GM12878 (cell line): ENCODE measurements at regions not wholly inside any gene's neighbourhood (a gene's known extent, or its start where the extent isn't known, plus 50 kb on each side); places are given as distances from the start of the nearest gene placed in this dataset.

Source experiments
- ATAC-seq: fragments of 200-7000 bp; cut with Tn5 transposase; 3 replicates; pipeline ENCODE4 v1.9.1; 2020; ENCODE audit warnings: mild to moderate bottlenecking, moderate library complexity
- BruUV-seq: library from RNA; stranded (reverse); fragments of 400-500 nt; replicated peaks from 2 replicates; lab custom pipeline; 2021; lab: Mats Ljungman, UMichigan
- CTCF ChIA-PET: fragments of 300-600 bp; sonication (Branson Sonifier 250); formaldehyde crosslinking; extraction: SDS; loops from one replicate; lab custom pipeline; 2021; ENCODE audit warnings: inconsistent platforms; lab: Yijun Ruan, JAX
- POLR2A ChIA-PET: fragments of 350-600 bp; formaldehyde crosslinking; extraction: SDS; loops from one replicate; lab custom pipeline; 2021; ENCODE audit warnings: inconsistent platforms; lab: Charles Lee
- RAD21 ChIA-PET: fragments of 300-600 bp; sonication (Branson Sonifier 250); formaldehyde crosslinking; loops from one replicate; lab custom pipeline; 2023; ENCODE audit warnings: antibody characterized with exemption; ENCODE audit not compliant: unreplicated experiment; lab: Charles Lee
- SMC1A ChIA-PET: fragments of 300-600 bp; sonication (Branson Sonifier 250); formaldehyde crosslinking; loops from one replicate; lab custom pipeline; 2023; ENCODE audit not compliant: unreplicated experiment, uncharacterized antibody; lab: Charles Lee
- DNase-seq: peaks from one replicate; pipeline ENCODE4 v3.0.0-alpha.2; 2011; ENCODE audit warnings: low read depth, low spot score
- FAIRE-seq: peaks from 3 replicates; lab custom pipeline; 2011; peaks lifted over from hg19 to GRCh38; lab: Jason Lieb, UNC
- H2AFZ ChIP-seq: 2 replicates; pipeline ENCODE4 v1.6.0; 2011; ENCODE audit warnings: low read depth, low read length, control low read depth; ENCODE audit not compliant: control insufficient read depth
- H3K27ac ChIP-seq: 2 replicates; pipeline ENCODE4 v1.5.1; 2011; ENCODE audit warnings: control low read depth; ENCODE audit not compliant: control insufficient read depth, insufficient read depth
- H3K27me3 ChIP-seq, 2 experiments: replicated peaks in 1 of 2; 2 replicates each; pipeline versions ENCODE4 v1.6.0 to v1.6.1; 2011; ENCODE audit warnings: low read length in 1 of 2; ENCODE audit not compliant: control insufficient read depth in 2 of 2, insufficient read depth in 2 of 2
- H3K36me3 ChIP-seq, 2 experiments: 2 replicates each; pipeline ENCODE4 v1.5.1; 2011; ENCODE audit warnings: low read length in 1 of 2; ENCODE audit not compliant: control insufficient read depth in 2 of 2, insufficient read depth in 2 of 2
- H3K4me1 ChIP-seq: 2 replicates; pipeline ENCODE4 v1.6.1; 2011; ENCODE audit warnings: mild to moderate bottlenecking, low read length, moderate library complexity, mixed read lengths; ENCODE audit not compliant: control insufficient read depth, insufficient read depth
- H3K4me2 ChIP-seq: 2 replicates; pipeline ENCODE4 v1.6.0; 2011; ENCODE audit warnings: control low read depth; ENCODE audit not compliant: control insufficient read depth, insufficient read depth
- H3K4me3 ChIP-seq: fragments of 200-600 bp; sonication (generic); 2 replicates; pipeline ENCODE4 v1.5.1; 2016
- H3K79me2 ChIP-seq: 2 replicates; pipeline ENCODE4 v1.6.0; 2011; ENCODE audit warnings: low read length; ENCODE audit not compliant: control insufficient read depth, insufficient read depth
- H3K9ac ChIP-seq: 2 replicates; pipeline ENCODE4 v1.8.0; 2011; ENCODE audit warnings: low read length, control low read depth, mixed read lengths; ENCODE audit not compliant: control insufficient read depth, insufficient read depth
- H3K9me3 ChIP-seq: replicated peaks from 3 replicates; pipeline ENCODE4 v1.5.1; 2011; ENCODE audit warnings: mild to moderate bottlenecking, low read length; ENCODE audit not compliant: control insufficient read depth, insufficient read depth
- H4K20me1 ChIP-seq: 2 replicates; pipeline ENCODE4 v1.6.0; 2011; ENCODE audit not compliant: control insufficient read depth, insufficient read depth
- ATF7 ChIP-seq: fragments of 450-650 bp; IDR thresholded peaks from 2 replicates; pipeline ENCODE4 v1.6.1; 2016; ENCODE audit warnings: low read depth, mild to moderate bottlenecking
- BCL11A ChIP-seq: IDR thresholded peaks from 2 replicates; pipeline ENCODE4 v1.6.1; 2011; ENCODE audit warnings: low read depth, low read length
- BMI1 ChIP-seq: fragments of 450-650 bp; IDR thresholded peaks from 2 replicates; pipeline ENCODE4 v1.6.1; 2016; ENCODE audit warnings: mild to moderate bottlenecking, moderate library complexity, borderline replicate concordance
- CTCF ChIP-seq, 3 experiments: IDR thresholded peaks in 2 of 3; conservative IDR thresholded peaks in 1 of 3; 2 replicates each; pipeline ENCODE4 v1.5.1; 2011; ENCODE audit warnings: low read depth in 3 of 3, low read length in 3 of 3, mild to moderate bottlenecking in 3 of 3, control low read depth in 2 of 3, moderate library complexity in 2 of 3, inconsistent platforms in 1 of 3, mixed read lengths in 1 of 3; ENCODE audit not compliant: control insufficient read depth in 2 of 3, insufficient read depth in 1 of 3; ENCODE audit errors: extremely low read depth in 1 of 3
- ELK1 ChIP-seq: IDR thresholded peaks from 2 replicates; pipeline ENCODE4 v1.6.1; 2012; ENCODE audit warnings: low read depth, low read length, improper control_type of control experiment
- EP300 ChIP-seq, 2 experiments: fragments of 150-350 bp in 1 of 2; IDR thresholded peaks; 2 replicates each; pipeline ENCODE4 v1.6.1; 2011 to 2012; ENCODE audit warnings: low read depth in 2 of 2, low read length in 2 of 2, borderline replicate concordance in 1 of 2, improper control_type of control experiment in 1 of 2, inconsistent platforms in 1 of 2; ENCODE audit not compliant: control insufficient read depth in 1 of 2
- ETV6 ChIP-seq, 2 experiments: fragments of 450-650 bp in 1 of 2; IDR thresholded peaks in 1 of 2; conservative IDR thresholded peaks in 1 of 2; 2 replicates each; pipeline ENCODE4 v1.6.1; 2014; ENCODE audit warnings: antibody characterized with exemption in 1 of 2, borderline replicate concordance in 1 of 2, low read depth in 1 of 2, mild to moderate bottlenecking in 1 of 2, moderate library complexity in 1 of 2
- NR2C1 ChIP-seq: fragments of 450-650 bp; IDR thresholded peaks from 2 replicates; pipeline ENCODE4 v1.6.1; 2017; ENCODE audit warnings: antibody characterized with exemption, mild to moderate bottlenecking, moderate library complexity
- SKIL ChIP-seq: fragments of 450-650 bp; IDR thresholded peaks from 2 replicates; pipeline ENCODE4 v1.6.1; 2017; ENCODE audit warnings: mild to moderate bottlenecking, low read depth, inconsistent platforms; ENCODE audit not compliant: poor library complexity, severe bottlenecking
- STAT1 ChIP-seq: fragments of 450-650 bp; conservative IDR thresholded peaks from 2 replicates; pipeline ENCODE4 v1.6.1; 2014; ENCODE audit warnings: antibody characterized with exemption, mild to moderate bottlenecking
- TCF3 ChIP-seq: IDR thresholded peaks from 2 replicates; pipeline ENCODE4 v1.6.1; 2012; ENCODE audit warnings: low read depth, mild to moderate bottlenecking, low read length, borderline replicate concordance; ENCODE audit not compliant: insufficient read depth
- USF1 ChIP-seq: IDR thresholded peaks from 2 replicates; pipeline ENCODE4 v1.6.1; 2011; ENCODE audit warnings: borderline replicate concordance, low read depth, mild to moderate bottlenecking, moderate library complexity, mixed read lengths, low read length; ENCODE audit not compliant: insufficient read depth; ENCODE audit errors: extremely low read length
- ZNF24 ChIP-seq: fragments of 450-650 bp; IDR thresholded peaks from 2 replicates; pipeline ENCODE4 v1.6.1; 2017; ENCODE audit warnings: antibody characterized with exemption, mild to moderate bottlenecking
- ZNF274 ChIP-seq: IDR thresholded peaks from one replicate; pipeline ENCODE4 v1.8.0; 2011; ENCODE audit not compliant: insufficient read length, insufficient read depth
- ZNF384 ChIP-seq: IDR thresholded peaks from 2 replicates; pipeline ENCODE4 v1.6.1; 2012; ENCODE audit warnings: low read depth, mild to moderate bottlenecking, low read length, improper control_type of control experiment, borderline replicate concordance
- ZSCAN29 ChIP-seq: fragments of 450-650 bp; IDR thresholded peaks from 2 replicates; pipeline ENCODE4 v1.6.1; 2017; ENCODE audit warnings: mild to moderate bottlenecking, moderate library complexity
- WGBS: methylation state at CpG from one replicate; pipeline ENCODE4 v1.1.6; 2016; ENCODE audit warnings: low lambda C conversion rate; ENCODE audit not compliant: insufficient replicate concordance, insufficient coverage; ENCODE audit errors: missing lambda C conversion rate; 5-methylcytosine and 5-hydroxymethylcytosine counted together
- in situ Hi-C: fragments of 300-500 bp; cut with MboI; formaldehyde crosslinking; loops from 9 replicates; pipeline ENCODE4 v1.14.3; 2018; ENCODE audit warnings: mixed read lengths
- intact Hi-C: fragments of 100-400 bp; cut with micrococcal nuclease; formaldehyde crosslinking; loops from one replicate; pipeline ENCODE4 v1.14.2; 2022; ENCODE audit not compliant: unreplicated experiment

GRCh38 chr17:31700973-31701372 is 158.1 kb downstream of the COPRS start (continued):
- TF ChIP-seq ZNF384, result no peak
- TF ChIP-seq CTCF (IDR thresholded peaks at IDR 0.05 in 2 of 3, conservative IDR thresholded peaks at IDR 0.05 in 1 of 3; ENCODE audit: control insufficient read depth in 2 of 3, extremely low read depth in 1 of 3, insufficient read depth in 1 of 3, low read depth in 3 of 3, low read length in 3 of 3), result no peak
- no peak for TF ChIP-seq ETV6 (conservative IDR thresholded peaks at IDR 0.05 in 1 of 2, IDR thresholded peaks at IDR 0.05 in 1 of 2; ENCODE audit: borderline replicate concordance in 1 of 2, low read depth in 1 of 2)
- TF ChIP-seq NR2C1, result no peak
- TF ChIP-seq STAT1, result no peak
- TF ChIP-seq ATF7, result no peak
- no peak for TF ChIP-seq ZNF274
- no peak for TF ChIP-seq TCF3
- no peak for TF ChIP-seq ZNF24
- TF ChIP-seq ELK1, result no peak

- Histone ChIP-seq H3K36me3 (no peaks in the 10 kb centered on the region), H3K9me3 (no peaks in the 10 kb centered on the region), H3K79me2 (no peaks in the 10 kb centered on the region), H3K4me3 (no peak overlapping the region), H3K4me2 (no peak overlapping the region), H3K27ac (no peak overlapping the region), H3K9ac (no peak overlapping the region), H3K4me1 (no peaks in the 10 kb centered on the region), H3K27me3 (peaks cover 0 to 2% of the 10 kb centered on the region in 2 experiments; a peak in 3 of 4 replicates), H4K20me1 (no peaks in the 10 kb centered on the region), H2AFZ (no peak overlapping the region)
- SMC1A ChIA-PET, result interaction anchor here (0.9 kb wide), 1 partner anchor 49 kb away, joined by 4 read pairs; no protein-coding TSS in a partner anchor
- 7% methylated on average over 4 of the region's 4 CpGs for WGBS
- POLR2A ChIA-PET, result interaction anchor here (0.6 kb wide), 1 partner anchor 18 kb away, joined by 3 read pairs; no protein-coding TSS in a partner anchor
- in situ Hi-C loops, result no loop called here
- intact Hi-C loops, result no loop called here
- ATAC-seq (no peak), DNase-seq (no peak), FAIRE-seq (no peak)
- RAD21 ChIA-PET, result no interaction called here
- CTCF ChIA-PET, result no interaction called here
- BruUV-seq, result no TSS peak
- TF ChIP-seq SKIL (no peak), BMI1 (no peak), EP300 (IDR thresholded peaks at IDR 0.05; ENCODE audit: borderline replicate concordance in 1 of 2, control insufficient read depth in 1 of 2, low read depth in 2 of 2, low read length in 2 of 2) (no peak), BCL11A (no peak), USF1 (no peak), ZSCAN29 (no peak)
Measured at GRCh38 chr17:31699886-31700285, 159.2 kb downstream of the COPRS start.
